HCT116 (cell line): ENCODE measurements at regions not wholly inside any gene's neighbourhood (a gene's known extent, or its start where the extent isn't known, plus 50 kb on each side); places are given as distances from the start of the nearest gene placed in this dataset.
"Not testable (repeated sequence)": the region's sequence is repeated elsewhere in the genome, so short reads cannot be mapped to it uniquely, and the experiment has no call there.

Experiments used
- ATAC-seq: fragments of 200-7000 bp; cut with Tn5 transposase; 2 replicates; pipeline ENCODE4 v1.9.1; 2020; ENCODE audit warnings: mild to moderate bottlenecking, moderate library complexity
- BruUV-seq: library from RNA; stranded (reverse); fragments of 400-500 nt; replicated peaks from 2 replicates; lab custom pipeline; 2021; lab: Mats Ljungman, UMichigan
- CTCF ChIA-PET: fragments of 300-600 bp; sonication (Branson Sonifier 250); formaldehyde crosslinking; loops from one replicate; lab custom pipeline; 2021; ENCODE audit warnings: antibody characterized with exemption; lab: Charles Lee
- POLR2A ChIA-PET: fragments of 300-600, 350-600 bp; sonication (Branson Sonifier 250); formaldehyde crosslinking; loops from one replicate; lab custom pipeline; 2021; ENCODE audit warnings: antibody characterized with exemption; lab: Charles Lee
- RAD21 ChIA-PET, 2 experiments: fragments of 300-600 bp; sonication (Branson Sonifier 250); formaldehyde crosslinking; loops; one replicate each; lab custom pipeline; 2023; ENCODE audit warnings: low total read pairs in 2 of 2; ENCODE audit not compliant: uncharacterized antibody in 2 of 2, unreplicated experiment in 2 of 2, low non-redundant PET in 1 of 2; lab: Charles Lee
- DNase-seq: peaks from one replicate; pipeline ENCODE4 v3.0.0-alpha.2; 2010; ENCODE audit warnings: low read depth, low spot score
- H2AFZ ChIP-seq: fragments of 200-600 bp; shearing (Covaris generic), sonication (generic); 2 replicates; pipeline ENCODE4 v1.6.1; 2017; ENCODE audit warnings: low read depth, mixed run types, mixed read lengths, antibody characterized with exemption, low read length; ENCODE audit not compliant: poor library complexity, severe bottlenecking
- H3K27ac ChIP-seq: 2 replicates; pipeline ENCODE4 v1.5.1; 2012; ENCODE audit warnings: low read depth, low read length
- H3K27me3 ChIP-seq: fragments of 200-600 bp; sonication (generic); 2 replicates; pipeline ENCODE4 v1.6.1; 2016; ENCODE audit warnings: mixed run types, low read length, mixed read lengths; ENCODE audit not compliant: insufficient read depth
- H3K36me3 ChIP-seq, 2 experiments: fragments of 200-500 bp in 1 of 2; fragments of 200-600 bp in 1 of 2; sonication (Bioruptor generic) in 1 of 2; sonication (generic) in 1 of 2; 2 replicates each; pipeline versions ENCODE4 v1.5.1 to v1.6.1; 2014 to 2016; ENCODE audit warnings: low read length in 2 of 2, inconsistent platforms in 1 of 2, mixed read lengths in 1 of 2, mixed run types in 1 of 2; ENCODE audit not compliant: insufficient read depth in 2 of 2, control insufficient read depth in 1 of 2
- H3K4me1 ChIP-seq, 2 experiments: fragments of 200-600 bp in 1 of 2; sonication (generic) in 1 of 2; 2 replicates each; pipeline versions ENCODE4 v1.5.1 to v1.6.1; 2012 to 2017; ENCODE audit warnings: low read length in 2 of 2, inconsistent platforms in 1 of 2, mild to moderate bottlenecking in 1 of 2, mixed read lengths in 1 of 2, mixed run types in 1 of 2, moderate library complexity in 1 of 2; ENCODE audit not compliant: insufficient read depth in 2 of 2, control insufficient read depth in 1 of 2
- H3K4me2 ChIP-seq: fragments of 200-600 bp; sonication (generic); 2 replicates; pipeline ENCODE4 v1.6.1; 2017; ENCODE audit warnings: mixed run types, low read length, mixed read lengths
- H3K4me3 ChIP-seq, 2 experiments: fragments of 200-600 bp in 1 of 2; sonication (generic) in 1 of 2; replicated peaks in 1 of 2; 2 replicates each; pipeline ENCODE4 v1.5.1; 2011 to 2016; ENCODE audit warnings: low read length in 2 of 2, control low read depth in 1 of 2, low read depth in 1 of 2, mild to moderate bottlenecking in 1 of 2, mixed read lengths in 1 of 2, mixed run types in 1 of 2
- H3K79me2 ChIP-seq: fragments of 200-600 bp; sonication (generic); 2 replicates; pipeline ENCODE4 v1.6.1; 2017; ENCODE audit warnings: mild to moderate bottlenecking, mixed run types, low read length, moderate library complexity, mixed read lengths; ENCODE audit not compliant: insufficient read depth
- H3K9ac ChIP-seq: fragments of 200-600 bp; sonication (generic); 2 replicates; pipeline ENCODE4 v1.6.1; 2016; ENCODE audit warnings: low read length, mixed read lengths
- H3K9me2 ChIP-seq: fragments of 200-600 bp; sonication (generic), shearing (Covaris generic); 2 replicates; pipeline ENCODE4 v1.6.1; 2017; ENCODE audit warnings: mixed run types, mild to moderate bottlenecking, moderate library complexity; ENCODE audit not compliant: insufficient read depth
- H3K9me3 ChIP-seq, 2 experiments: fragments of 200-500 bp in 1 of 2; fragments of 200-600 bp in 1 of 2; sonication (Bioruptor generic) in 1 of 2; sonication (generic) in 1 of 2; 2 replicates each; pipeline ENCODE4 v1.6.1; 2014 to 2017; ENCODE audit warnings: low read length in 2 of 2, mixed read lengths in 2 of 2, inconsistent platforms in 1 of 2, low read depth in 1 of 2, mild to moderate bottlenecking in 1 of 2, mixed run types in 1 of 2, moderate library complexity in 1 of 2; ENCODE audit not compliant: control insufficient read depth in 1 of 2, insufficient read depth in 1 of 2
- H4K20me1 ChIP-seq: fragments of 200-600 bp; sonication (generic), shearing (Covaris generic); 2 replicates; pipeline ENCODE4 v1.6.1; 2017; ENCODE audit warnings: mixed run types, mild to moderate bottlenecking, moderate library complexity; ENCODE audit not compliant: insufficient read depth
- EGR1 ChIP-seq: IDR thresholded peaks from 2 replicates; pipeline ENCODE4 v1.6.1; 2012; ENCODE audit warnings: low read depth
- ELF1 ChIP-seq: IDR thresholded peaks from 2 replicates; pipeline ENCODE4 v1.6.1; 2012; ENCODE audit warnings: low read depth, borderline replicate concordance
- EZH2 ChIP-seq: fragments of 200-600 bp; sonication (generic); IDR thresholded peaks from 2 replicates; pipeline ENCODE4 v1.6.1; 2017; ENCODE audit warnings: antibody characterized with exemption, mixed run types
- ZBTB33 ChIP-seq: IDR thresholded peaks from 2 replicates; pipeline ENCODE4 v1.6.1; 2011; ENCODE audit warnings: mild to moderate bottlenecking, low read length, moderate library complexity; ENCODE audit not compliant: insufficient replicate concordance; ENCODE audit errors: extremely low read depth
- intact Hi-C: fragments of 100-400 bp; cut with micrococcal nuclease; formaldehyde crosslinking; loops from 2 replicates; pipeline ENCODE4 v1.10.0; 2022

- TF ChIP-seq ZBTB33 (no peak), EZH2 (no peak), ELF1 (no peak), EGR1 (no peak)
These were observed 144.8 kb downstream of the PDCD6IP start (continued) for GRCh38 chr3:33943277-33943676.

- POLR2A ChIA-PET, BruUV-seq: not testable (repeated sequence)
These were observed 148.2 kb downstream of the PDCD6IP start for GRCh38 chr3:33946612-33947011.

More at GRCh38 chr3:33946612-33947011, 148.2 kb downstream of the PDCD6IP start:
- H3K4me3 ChIP-seq, ATAC-seq, H3K27ac ChIP-seq, CTCF ChIA-PET, intact Hi-C loops, H3K4me2 ChIP-seq, H3K9me2 ChIP-seq, RAD21 ChIA-PET, DNase-seq, H3K4me1 ChIP-seq, H3K36me3 ChIP-seq, H3K9ac ChIP-seq, H2AFZ ChIP-seq, H3K79me2 ChIP-seq, H3K9me3 ChIP-seq, H4K20me1 ChIP-seq: not testable (repeated sequence)
- peaks cover 58% of the 10 kb centered on the region; the same call in 1 of the 2 replicates for H3K27me3 ChIP-seq
